Osteoblast (primary cell): ENCODE measurements at regions not wholly inside any gene's neighbourhood (a gene's known extent, or its start where the extent isn't known, plus 50 kb on each side); places are given as distances from the start of the nearest gene placed in this dataset.

Experiments
- DNase-seq: peaks from one replicate; pipeline ENCODE4 v3.0.0; 2011; ENCODE audit warnings: low spot score, mixed read lengths; ENCODE audit not compliant: insufficient read length; ENCODE audit errors: missing footprints
- H2AFZ ChIP-seq: 2 replicates; pipeline ENCODE4 v1.6.0; 2011; ENCODE audit warnings: mild to moderate bottlenecking, low read length
- H3K27ac ChIP-seq: 2 replicates; pipeline ENCODE4 v1.5.1; 2011; ENCODE audit warnings: mild to moderate bottlenecking, low read depth, low read length, moderate library complexity
- H3K27me3 ChIP-seq: 2 replicates; pipeline ENCODE4 v1.6.0; 2012; ENCODE audit warnings: mild to moderate bottlenecking, control low read depth, inconsistent platforms, low read length, moderate library complexity; ENCODE audit not compliant: insufficient read depth
- H3K36me3 ChIP-seq: 2 replicates; pipeline ENCODE4 v1.5.1; 2011; ENCODE audit warnings: mild to moderate bottlenecking, low read length, control low read depth, moderate library complexity; ENCODE audit not compliant: insufficient read depth
- H3K4me1 ChIP-seq: 2 replicates; pipeline ENCODE4 v1.5.1; 2011; ENCODE audit warnings: mild to moderate bottlenecking, low read length, control low read depth, moderate library complexity; ENCODE audit not compliant: insufficient read depth
- H3K4me2 ChIP-seq: 2 replicates; pipeline ENCODE4 v1.6.0; 2011; ENCODE audit warnings: mild to moderate bottlenecking, low read length; ENCODE audit not compliant: insufficient read depth
- H3K4me3 ChIP-seq: fragments of 200-600 bp; sonication (generic); 3 replicates; pipeline ENCODE4 v1.5.1; 2012; ENCODE audit warnings: mild to moderate bottlenecking, low read length, inconsistent platforms; ENCODE audit not compliant: insufficient read depth
- H3K79me2 ChIP-seq: 2 replicates; pipeline ENCODE4 v1.6.0; 2012; ENCODE audit warnings: mild to moderate bottlenecking, low read length, control low read depth, inconsistent platforms; ENCODE audit not compliant: insufficient read depth
- H3K9me3 ChIP-seq: 2 replicates; pipeline ENCODE4 v1.5.1; 2011; ENCODE audit warnings: low read depth, low read length, control low read depth
- H4K20me1 ChIP-seq: 2 replicates; pipeline ENCODE4 v1.6.0; 2012; ENCODE audit warnings: mild to moderate bottlenecking, low read length, control low read depth; ENCODE audit not compliant: insufficient read depth
- CTCF ChIP-seq: IDR thresholded peaks from 2 replicates; pipeline ENCODE4 v1.5.1; 2011; ENCODE audit warnings: mild to moderate bottlenecking, low read depth, low read length, moderate library complexity; ENCODE audit errors: extremely low read depth

DNA sequence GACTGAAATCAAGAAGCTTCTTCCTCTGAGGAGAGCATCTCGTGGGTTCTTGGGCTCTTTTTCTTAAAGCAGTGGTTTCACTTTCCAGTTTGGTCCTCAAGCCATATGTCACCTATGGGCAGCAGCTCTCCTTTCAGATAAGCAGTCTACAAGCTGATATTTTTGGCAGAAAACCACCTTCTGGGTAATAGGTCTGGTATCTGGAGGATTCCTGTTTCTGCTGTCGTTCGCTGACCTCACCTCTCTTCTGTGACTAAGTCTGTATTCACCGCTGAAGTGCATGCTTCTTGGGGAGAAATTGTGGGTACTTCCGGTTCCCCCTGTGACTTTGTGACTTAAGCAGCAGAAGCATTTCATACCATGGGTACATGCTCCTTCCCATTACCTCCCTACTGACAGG lies 193.6 kb downstream of the EDN1 start:
- Histone ChIP-seq H3K4me1 (peaks cover 14% of the 10 kb centered on the region), H3K4me2 (peak overlapping the region; percentile 78), H3K27ac (peak overlapping the region; percentile 57), H3K79me2 (no peaks in the 10 kb centered on the region), H4K20me1 (no peaks in the 10 kb centered on the region), H3K9me3 (no peaks in the 10 kb centered on the region), H3K4me3 (peak overlapping the region; percentile 50), H3K27me3 (no peaks in the 10 kb centered on the region), H2AFZ (no peak overlapping the region), H3K36me3 (no peaks in the 10 kb centered on the region)
- TF ChIP-seq CTCF: no peak
- no peak for DNase-seq

DNA sequence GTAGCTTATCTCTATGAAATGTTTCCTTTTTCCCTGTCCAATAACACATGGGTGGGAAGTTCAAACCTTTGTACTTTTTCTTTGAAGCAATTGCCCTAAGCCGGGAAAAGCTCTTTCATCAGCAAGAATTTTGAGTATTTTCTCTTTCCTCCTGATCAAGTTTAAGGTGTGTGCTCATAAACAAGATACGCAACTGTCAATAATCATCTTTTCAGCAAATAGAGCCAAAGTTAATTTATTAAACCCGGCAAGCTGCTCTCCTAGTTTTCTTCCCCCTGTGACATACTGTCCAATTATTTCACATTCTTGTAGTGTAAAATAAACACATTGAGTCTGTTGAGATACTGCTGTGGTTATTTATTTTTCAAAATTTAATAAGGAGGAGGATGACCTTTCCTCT lies 194.4 kb downstream of the EDN1 start:
- no peak overlapping the region for H3K4me2 ChIP-seq
- H3K9me3 ChIP-seq: no peaks in the 10 kb centered on the region
- H2AFZ ChIP-seq: no peak overlapping the region
- peaks cover 14% of the 10 kb centered on the region for H3K4me1 ChIP-seq
- DNase-seq: no peak
- no peaks in the 10 kb centered on the region for H4K20me1 ChIP-seq
- no peaks in the 10 kb centered on the region for H3K36me3 ChIP-seq
- TF ChIP-seq CTCF: no peak
- no peak overlapping the region for H3K27ac ChIP-seq
- no peak overlapping the region for H3K4me3 ChIP-seq
- H3K27me3 ChIP-seq: no peaks in the 10 kb centered on the region
- no peaks in the 10 kb centered on the region for H3K79me2 ChIP-seq

- DNase-seq: no peak
- Histone ChIP-seq H3K9me3 (no peaks in the 10 kb centered on the region), H3K36me3 (no peaks in the 10 kb centered on the region), H3K4me3 (no peak overlapping the region), H2AFZ (no peak overlapping the region), H3K4me2 (no peak overlapping the region), H4K20me1 (no peaks in the 10 kb centered on the region), H3K79me2 (no peaks in the 10 kb centered on the region), H3K27ac (no peak overlapping the region), H3K4me1 (peaks cover 16% of the 10 kb centered on the region), H3K27me3 (no peaks in the 10 kb centered on the region)
- TF ChIP-seq CTCF: no peak
These were observed 195.1 kb downstream of the EDN1 start for GRCh38 chr6:12485226-12485764.

DNA sequence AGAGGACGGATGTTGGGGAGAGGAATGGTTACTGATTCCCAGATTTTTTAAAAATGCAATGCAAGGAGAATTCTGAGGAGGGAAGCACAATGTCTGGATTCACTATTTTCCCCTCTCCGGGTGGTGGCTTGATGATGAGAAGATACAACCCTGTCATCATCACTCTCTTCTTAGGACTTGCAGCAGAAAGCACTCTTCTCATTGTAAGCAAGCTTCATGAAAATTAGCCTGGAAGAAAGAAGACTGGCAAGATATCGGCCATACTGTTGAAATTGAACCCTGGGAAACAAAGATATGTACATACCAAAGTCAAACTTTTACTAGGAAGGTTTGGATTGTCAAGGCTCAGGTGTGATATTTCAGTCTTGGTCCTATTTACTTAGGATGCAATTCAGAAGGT lies 195.7 kb downstream of the EDN1 start:
- Histone ChIP-seq H2AFZ (no peak overlapping the region), H3K4me3 (no peak overlapping the region), H3K27me3 (no peaks in the 10 kb centered on the region), H3K79me2 (no peaks in the 10 kb centered on the region), H3K4me2 (no peak overlapping the region), H3K4me1 (peaks cover 21% of the 10 kb centered on the region), H4K20me1 (no peaks in the 10 kb centered on the region), H3K9me3 (no peaks in the 10 kb centered on the region), H3K36me3 (no peaks in the 10 kb centered on the region), H3K27ac (no peak overlapping the region)
- TF ChIP-seq CTCF: no peak
- no peak for DNase-seq
